HG03565 (cell line): ENCODE measurements at regions not wholly inside any gene's neighbourhood (a gene's known extent, or its start where the extent isn't known, plus 50 kb on each side); places are given as distances from the start of the nearest gene placed in this dataset.
A peak's percentile ranks its signal among the peaks of the same experiment; 100 is the strongest.

Source experiments
- ATAC-seq: cut with Tn5 transposase; IDR thresholded peaks from one replicate; pipeline ENCODE4 v1.9.1; 2021; ENCODE audit warnings: mild to moderate bottlenecking, moderate library complexity; ENCODE audit not compliant: unreplicated experiment

DNA sequence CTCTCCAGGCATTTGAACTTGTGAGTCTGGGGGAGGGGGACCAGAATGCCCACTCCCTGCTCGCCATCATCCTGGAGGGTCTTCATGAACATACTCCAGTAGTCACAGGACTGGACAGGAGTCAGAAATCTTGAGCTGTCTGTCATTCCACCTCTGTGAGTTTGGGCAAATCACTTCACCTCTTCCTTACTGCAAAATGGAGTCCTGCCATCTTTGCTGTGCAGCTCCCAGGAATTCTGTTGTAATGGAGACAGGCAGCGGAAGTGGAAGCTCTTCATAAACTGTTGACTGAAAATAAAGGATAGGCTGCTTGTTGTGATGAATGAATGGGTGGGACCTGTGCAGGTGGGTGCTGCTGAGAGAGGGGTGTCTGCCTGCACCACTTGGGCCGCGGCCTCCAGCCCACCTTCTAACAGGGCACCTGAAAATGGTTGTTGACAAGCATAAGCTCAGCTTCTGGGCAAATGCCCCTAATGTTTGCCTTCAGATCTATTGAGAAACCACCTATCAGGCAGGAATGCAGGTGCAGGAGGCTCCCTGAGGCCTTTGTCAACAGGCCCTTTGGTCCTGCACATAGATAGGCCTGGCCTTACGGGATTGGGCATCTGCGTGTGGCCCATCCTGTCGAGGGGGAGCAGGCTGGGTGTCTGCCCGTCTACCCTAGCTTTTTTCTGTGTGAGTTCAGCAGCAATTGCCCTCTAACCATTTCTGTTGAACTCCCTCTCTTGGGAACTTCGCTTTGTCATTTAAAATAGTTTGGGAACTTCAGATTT is 321.0 kb downstream of the RPS6KC1 start:
- ATAC-seq: no peak

DNA sequence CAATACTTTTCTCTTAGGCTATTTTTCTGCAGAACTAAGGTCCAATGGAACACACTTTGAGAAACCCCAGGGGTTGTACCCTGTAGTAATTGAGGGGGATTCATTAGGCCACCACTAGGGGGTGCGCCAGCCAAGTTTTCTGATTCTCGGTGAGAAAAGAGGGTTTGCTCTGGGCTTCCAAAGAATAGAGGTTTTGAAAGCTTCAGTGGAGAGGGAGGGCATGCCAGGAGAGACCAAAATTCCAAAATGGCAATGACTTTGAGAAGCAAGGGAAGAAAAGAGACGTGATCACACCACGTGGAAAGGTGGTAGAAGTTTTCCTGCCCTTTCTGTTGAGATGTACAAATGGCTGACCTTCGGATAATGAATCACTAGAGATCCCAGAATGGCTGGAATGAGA is 323.3 kb downstream of the RPS6KC1 start:
- peak; percentile 77 for ATAC-seq

GRCh38 chr1:213375002-213375401 is 324.0 kb downstream of the RPS6KC1 start:
- ATAC-seq: no peak

- no peak for ATAC-seq
Observed at GRCh38 chr1:213376862-213377372, 325.9 kb downstream of the RPS6KC1 start.

DNA sequence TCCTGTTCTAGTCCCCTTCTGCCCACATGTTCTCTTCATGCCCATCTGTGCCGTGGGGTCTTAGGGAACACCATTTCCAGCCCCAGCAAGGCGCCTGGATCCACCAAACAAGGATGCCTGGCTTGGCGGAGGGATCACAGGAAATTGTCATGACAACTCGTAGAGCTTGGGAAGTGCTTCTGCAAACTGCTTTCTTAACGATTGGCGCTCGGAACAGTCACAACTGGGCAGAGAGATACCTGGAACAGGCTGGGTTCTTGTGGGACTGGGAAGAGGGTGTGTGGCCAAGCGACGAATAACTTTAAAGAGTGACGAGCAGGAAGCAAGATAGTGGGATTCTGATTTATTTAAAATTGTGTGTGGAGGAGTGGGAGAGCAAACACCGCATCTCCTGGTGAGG is 329.8 kb downstream of the RPS6KC1 start:
- no peak for ATAC-seq

- no peak for ATAC-seq
Observed at GRCh38 chr1:213381572-213382084, 330.6 kb downstream of the RPS6KC1 start.

DNA sequence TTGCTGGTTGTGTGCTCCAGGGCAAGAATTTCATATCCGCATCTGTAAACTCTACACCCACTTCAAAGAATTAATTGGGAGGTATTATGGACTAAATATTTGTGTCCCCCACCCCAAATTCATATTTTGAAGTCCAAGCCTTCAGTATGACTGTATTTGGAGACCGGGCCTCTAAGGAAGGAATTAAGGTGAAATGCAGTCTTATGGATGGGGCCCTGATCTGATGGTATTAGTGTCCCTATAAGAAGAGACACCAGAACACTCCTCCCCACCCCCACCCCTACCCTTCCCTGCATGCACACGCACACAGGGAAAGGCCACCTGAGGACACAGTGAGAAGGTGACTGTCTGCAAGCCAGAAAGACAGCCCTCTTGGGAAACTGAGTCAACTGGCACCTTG is 332.4 kb downstream of the RPS6KC1 start:
- ATAC-seq: no peak

DNA sequence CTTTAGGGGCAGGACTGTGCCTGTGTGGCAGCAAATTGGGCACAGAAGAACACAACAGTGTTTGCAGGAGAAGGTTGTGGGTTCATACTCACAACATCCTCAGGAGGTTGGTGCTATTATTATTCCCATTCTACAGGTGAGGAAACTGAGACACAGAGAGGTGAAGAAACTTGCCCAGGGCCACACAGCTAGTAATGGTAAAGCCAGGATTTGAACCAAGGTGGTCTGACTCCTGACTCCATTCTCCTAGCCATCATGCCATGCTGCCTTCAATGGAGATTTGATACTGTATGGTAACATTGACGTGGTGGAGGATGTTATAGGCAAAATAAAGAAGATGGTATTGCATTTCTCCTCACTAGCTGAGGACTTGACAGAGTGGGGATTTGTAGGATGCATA is 334.2 kb downstream of the RPS6KC1 start:
- ATAC-seq: no peak

GRCh38 chr1:213385806-213386324 is 334.8 kb downstream of the RPS6KC1 start:
- no peak for ATAC-seq

- ATAC-seq: no peak
Observed at GRCh38 chr1:213387380-213388015, 336.5 kb downstream of the RPS6KC1 start.

DNA sequence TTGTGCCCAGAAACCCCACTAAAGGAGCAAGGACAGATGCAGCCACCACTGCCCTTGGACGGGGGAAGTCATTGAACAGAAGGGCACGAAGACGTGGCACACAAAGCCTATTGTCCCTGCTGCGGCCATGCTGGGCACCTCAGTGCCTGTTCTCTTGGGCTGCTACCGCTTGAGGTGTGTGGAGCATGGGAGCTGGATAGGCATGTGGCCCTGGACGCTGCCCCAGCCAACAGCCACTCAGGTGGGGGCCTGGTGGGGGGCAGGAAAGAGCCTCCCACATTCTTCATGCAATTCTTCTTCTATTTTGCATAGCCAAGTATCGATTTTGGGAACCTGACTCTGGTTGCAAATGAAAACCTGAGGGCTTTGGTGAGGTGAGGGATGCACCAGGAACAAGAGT is 337.2 kb downstream of the RPS6KC1 start:
- no peak for ATAC-seq

DNA sequence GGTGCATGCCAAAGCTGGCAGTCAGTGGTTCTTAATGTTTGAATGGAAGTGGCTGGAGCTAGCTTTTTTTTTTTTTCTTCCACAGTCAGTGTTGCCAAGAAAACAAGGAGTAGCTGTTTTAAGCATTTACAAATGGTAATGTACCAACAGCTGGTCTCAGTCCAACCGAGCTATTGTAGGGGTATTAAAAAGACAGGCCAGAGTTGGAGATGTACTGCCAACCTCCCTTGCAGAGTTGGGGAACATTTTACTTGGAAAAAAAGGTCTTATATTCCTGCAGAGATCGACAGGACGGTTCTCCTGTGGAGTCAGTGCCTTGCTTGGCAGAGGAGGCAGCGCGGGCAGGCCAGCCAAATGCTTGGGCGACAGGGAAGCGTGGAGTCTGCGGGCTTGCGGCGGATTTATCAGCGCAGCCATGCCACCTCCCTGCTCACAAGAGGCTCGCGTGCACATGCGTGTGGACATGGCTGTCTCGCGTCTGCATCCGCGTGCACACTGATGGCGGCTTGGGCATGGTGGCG is 338.1 kb downstream of the RPS6KC1 start:
- no peak for ATAC-seq

- ATAC-seq: no peak
Observed at GRCh38 chr1:213391445-213391844, 340.4 kb downstream of the RPS6KC1 start.

DNA sequence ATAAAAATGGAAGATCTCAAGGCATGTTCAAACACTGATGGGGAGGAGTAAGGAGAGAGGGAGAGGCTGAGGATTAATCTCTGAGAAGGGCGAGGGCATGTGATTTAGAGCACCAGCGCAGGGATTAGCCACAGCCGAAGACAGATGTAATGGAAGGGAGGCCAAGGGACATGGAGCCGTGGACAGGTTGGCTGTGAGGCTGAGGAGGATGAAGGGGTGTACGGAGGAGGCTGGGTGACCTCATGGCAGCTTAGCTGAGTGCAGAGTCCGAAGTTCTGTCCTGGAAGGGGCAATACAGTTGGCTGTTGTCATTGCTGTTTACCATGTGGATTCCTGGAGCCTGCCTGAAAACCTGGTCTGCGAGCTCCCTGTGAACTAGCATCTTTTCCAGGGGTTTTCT is 342.8 kb downstream of the RPS6KC1 start:
- no peak for ATAC-seq

DNA sequence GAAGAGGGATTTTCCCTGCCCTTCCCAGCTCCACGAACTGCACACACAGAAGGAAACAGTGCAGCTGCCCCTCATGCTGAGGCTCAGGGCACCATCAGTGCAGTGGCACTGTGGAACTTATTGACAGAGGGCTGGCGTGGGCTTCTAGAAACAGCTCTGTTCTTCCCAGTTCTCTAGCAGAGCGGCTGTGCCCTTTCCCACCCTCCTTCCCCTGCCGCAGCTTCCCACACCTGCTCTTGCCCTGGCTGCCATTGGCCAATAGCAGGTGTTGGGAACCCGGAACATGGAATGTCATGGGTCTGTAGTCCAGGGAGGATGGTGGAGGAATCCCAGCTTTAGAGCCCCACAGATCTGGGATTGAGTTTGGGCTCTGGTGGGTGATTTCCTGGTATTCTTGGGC is 343.8 kb downstream of the RPS6KC1 start:
- ATAC-seq: no peak

- ATAC-seq: no peak
Observed at GRCh38 chr1:213397638-213398037, 346.6 kb downstream of the RPS6KC1 start.

DNA sequence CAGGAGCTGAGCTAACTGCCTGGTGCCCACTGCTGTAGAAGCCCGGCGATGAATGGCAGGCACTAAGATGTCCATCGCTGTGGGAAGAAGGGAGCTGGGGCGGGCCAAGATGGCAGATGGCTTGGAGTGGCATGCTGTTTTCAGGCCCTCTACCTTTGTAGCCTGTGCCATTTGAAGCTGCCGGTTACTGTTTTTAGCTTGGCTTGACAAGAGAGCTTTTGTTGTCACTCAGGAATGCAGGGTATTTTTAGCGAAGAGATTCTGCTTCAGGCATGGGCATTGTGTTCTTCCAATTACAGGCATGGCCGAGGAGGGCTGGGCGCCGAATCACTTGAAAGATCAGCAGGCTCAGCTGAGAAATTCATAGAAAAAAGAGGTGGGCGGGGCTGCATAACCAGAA is 348.7 kb downstream of the RPS6KC1 start:
- no peak for ATAC-seq

- no peak for ATAC-seq
Observed at GRCh38 chr1:213409208-213409631, 358.2 kb downstream of the RPS6KC1 start.

GRCh38 chr1:213409971-213410370 is 358.9 kb downstream of the RPS6KC1 start:
- no peak for ATAC-seq

GRCh38 chr1:213414346-213414745 is 363.3 kb downstream of the RPS6KC1 start:
- no peak for ATAC-seq

GRCh38 chr1:213414911-213415310 is 363.9 kb downstream of the RPS6KC1 start:
- no peak for ATAC-seq
